Chondrocyte (in vitro differentiated cells): ENCODE measurements at regions not wholly inside any gene's neighbourhood (a gene's known extent, or its start where the extent isn't known, plus 50 kb on each side); places are given as distances from the start of the nearest gene placed in this dataset.

Source experiments
- DNase-seq: peaks from one replicate; pipeline ENCODE4 v3.0.0; 2021; ENCODE audit warnings: mixed read lengths, low spot score
- H3K27ac Mint-ChIP-seq: one replicate; pipeline ENCODE4 v1.8.0; 2021; ENCODE audit warnings: mild to moderate bottlenecking, moderate library complexity, mixed read lengths; ENCODE audit not compliant: unreplicated experiment
- H3K27me3 Mint-ChIP-seq: 2 replicates; pipeline ENCODE4 v1.8.0; 2021; ENCODE audit warnings: low read depth, mixed read lengths
- H3K36me3 Mint-ChIP-seq: 2 replicates; pipeline ENCODE4 v1.8.0; 2021; ENCODE audit warnings: low read depth, mixed read lengths
- H3K4me1 Mint-ChIP-seq: 2 replicates; pipeline ENCODE4 v1.8.0; 2021; ENCODE audit warnings: low read depth, mild to moderate bottlenecking, mixed read lengths
- H3K4me3 Mint-ChIP-seq: one replicate; pipeline ENCODE4 v1.8.0; 2021; ENCODE audit warnings: mild to moderate bottlenecking, moderate library complexity, mixed read lengths; ENCODE audit not compliant: unreplicated experiment
- H3K9me3 Mint-ChIP-seq: 2 replicates; pipeline ENCODE4 v1.8.0; 2021; ENCODE audit warnings: low read depth, mixed read lengths
- TF ChIP-seq, protein P1 (sequence below): fragments of 200-600 bp; sonication (generic); IDR thresholded peaks from 2 replicates; pipeline ENCODE4 v1.5.0; 2021; ENCODE audit warnings: antibody characterized with exemption, mild to moderate bottlenecking, moderate library complexity

DNA sequence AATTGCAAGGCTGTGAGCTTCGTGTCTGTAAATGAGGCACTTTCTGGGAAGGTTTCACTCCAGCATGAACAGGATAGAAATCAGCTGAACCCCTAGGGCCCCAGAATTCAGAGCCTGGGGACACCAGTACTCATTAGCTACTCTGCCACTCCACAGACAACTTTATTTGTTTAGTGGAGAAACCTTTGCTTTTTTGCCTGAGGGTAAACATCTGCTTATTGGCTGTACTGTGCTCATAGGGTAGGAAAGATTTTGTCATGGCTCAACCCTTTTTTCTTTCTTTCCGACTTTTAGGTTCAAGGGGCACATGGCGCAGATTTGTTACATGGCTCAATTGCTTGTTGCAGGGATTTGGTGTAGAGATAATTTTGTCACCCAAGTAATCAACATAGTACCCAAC lies 138.4 kb upstream of the BACE2 start:
- Mint-ChIP-seq H3K36me3 (no peaks in the 10 kb centered on the region), H3K4me3 (no peak overlapping the region), H3K4me1 (no peaks in the 10 kb centered on the region), H3K27ac (no peak overlapping the region), H3K27me3 (peaks cover 6% of the 10 kb centered on the region), H3K9me3 (peaks cover 26% of the 10 kb centered on the region)
- TF ChIP-seq, protein P1, sequence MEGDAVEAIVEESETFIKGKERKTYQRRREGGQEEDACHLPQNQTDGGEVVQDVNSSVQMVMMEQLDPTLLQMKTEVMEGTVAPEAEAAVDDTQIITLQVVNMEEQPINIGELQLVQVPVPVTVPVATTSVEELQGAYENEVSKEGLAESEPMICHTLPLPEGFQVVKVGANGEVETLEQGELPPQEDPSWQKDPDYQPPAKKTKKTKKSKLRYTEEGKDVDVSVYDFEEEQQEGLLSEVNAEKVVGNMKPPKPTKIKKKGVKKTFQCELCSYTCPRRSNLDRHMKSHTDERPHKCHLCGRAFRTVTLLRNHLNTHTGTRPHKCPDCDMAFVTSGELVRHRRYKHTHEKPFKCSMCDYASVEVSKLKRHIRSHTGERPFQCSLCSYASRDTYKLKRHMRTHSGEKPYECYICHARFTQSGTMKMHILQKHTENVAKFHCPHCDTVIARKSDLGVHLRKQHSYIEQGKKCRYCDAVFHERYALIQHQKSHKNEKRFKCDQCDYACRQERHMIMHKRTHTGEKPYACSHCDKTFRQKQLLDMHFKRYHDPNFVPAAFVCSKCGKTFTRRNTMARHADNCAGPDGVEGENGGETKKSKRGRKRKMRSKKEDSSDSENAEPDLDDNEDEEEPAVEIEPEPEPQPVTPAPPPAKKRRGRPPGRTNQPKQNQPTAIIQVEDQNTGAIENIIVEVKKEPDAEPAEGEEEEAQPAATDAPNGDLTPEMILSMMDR = no peak
- no peak for DNase-seq

DNA sequence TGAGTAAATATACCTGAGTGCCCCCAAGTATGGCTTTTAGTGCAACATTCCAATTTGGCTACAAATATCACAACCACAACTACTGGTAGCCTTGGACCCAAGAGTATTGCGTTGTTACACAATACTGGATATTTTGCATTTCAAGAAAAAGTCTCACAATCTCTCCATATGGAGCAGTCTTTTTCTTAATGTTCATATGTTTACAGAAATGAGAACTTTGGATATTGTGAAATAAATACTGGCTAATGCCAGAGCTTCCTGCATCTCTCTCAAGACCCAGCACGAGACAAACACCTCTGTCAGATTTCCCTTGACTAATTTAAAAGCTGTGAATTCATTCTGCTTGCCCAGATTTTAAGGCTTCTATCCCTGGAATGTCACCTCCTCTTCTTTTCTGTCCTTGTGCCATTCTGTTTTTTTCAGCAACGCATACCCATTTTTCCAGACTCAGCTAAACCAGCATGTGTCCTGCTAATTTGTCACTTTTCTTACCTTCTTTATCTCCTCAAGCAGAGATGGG lies 136.2 kb upstream of the BACE2 start:
- DNase-seq = no peak
- Mint-ChIP-seq H3K4me3 (no peak overlapping the region), H3K36me3 (no peaks in the 10 kb centered on the region), H3K27me3 (peaks cover 6% of the 10 kb centered on the region), H3K9me3 (peaks cover 29% of the 10 kb centered on the region), H3K4me1 (no peaks in the 10 kb centered on the region), H3K27ac (no peak overlapping the region)
- TF ChIP-seq, protein P1 = no peak

DNA sequence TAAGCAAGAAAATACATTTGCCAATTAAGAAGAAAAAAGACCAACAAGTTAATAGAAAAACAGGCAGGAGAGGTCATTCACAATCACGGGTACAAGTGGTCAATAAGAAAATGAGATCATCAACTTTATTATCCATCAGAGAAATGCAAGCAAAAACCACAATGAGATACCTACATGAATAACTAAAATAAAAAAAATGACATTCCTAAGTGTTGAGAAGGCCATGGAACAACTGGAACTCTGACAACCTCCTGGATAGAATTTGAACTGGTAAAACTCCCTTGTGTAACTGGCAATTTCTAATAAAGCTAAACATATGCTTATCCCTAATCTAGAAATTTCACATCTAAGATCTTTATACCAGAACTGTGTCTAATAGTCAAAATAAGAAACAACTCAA lies 135.4 kb upstream of the BACE2 start:
- TF ChIP-seq, protein P1 = no peak
- Mint-ChIP-seq H3K27me3 (peaks cover 6% of the 10 kb centered on the region), H3K9me3 (peaks cover 27% of the 10 kb centered on the region), H3K27ac (no peak overlapping the region), H3K4me1 (no peaks in the 10 kb centered on the region), H3K4me3 (no peak overlapping the region), H3K36me3 (no peaks in the 10 kb centered on the region)
- no peak for DNase-seq

DNA sequence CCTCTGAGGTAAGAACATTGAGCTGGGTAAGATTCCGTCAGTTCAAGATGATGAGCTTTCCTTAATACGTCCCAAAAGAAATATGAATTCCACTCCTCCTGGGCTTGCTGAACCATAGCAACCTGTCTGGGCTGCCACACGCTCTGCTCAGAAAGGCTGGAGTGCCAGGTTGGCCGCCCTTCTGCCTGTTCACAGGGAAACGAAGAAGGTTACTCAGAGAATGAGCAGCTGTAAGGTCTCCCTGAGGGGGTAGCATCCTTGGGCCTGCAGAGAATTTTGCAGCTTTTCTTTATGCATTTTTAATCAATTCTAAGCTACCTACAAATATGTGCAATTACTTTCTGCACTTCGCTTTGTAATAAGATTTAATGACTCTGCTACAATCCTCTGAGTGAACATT lies 130.7 kb upstream of the BACE2 start:
- Mint-ChIP-seq H3K9me3 (peaks cover 20% of the 10 kb centered on the region), H3K27ac (no peak overlapping the region), H3K27me3 (no peaks in the 10 kb centered on the region), H3K4me1 (no peaks in the 10 kb centered on the region), H3K4me3 (no peak overlapping the region), H3K36me3 (no peaks in the 10 kb centered on the region)
- TF ChIP-seq, protein P1 = no peak
- no peak for DNase-seq

DNA sequence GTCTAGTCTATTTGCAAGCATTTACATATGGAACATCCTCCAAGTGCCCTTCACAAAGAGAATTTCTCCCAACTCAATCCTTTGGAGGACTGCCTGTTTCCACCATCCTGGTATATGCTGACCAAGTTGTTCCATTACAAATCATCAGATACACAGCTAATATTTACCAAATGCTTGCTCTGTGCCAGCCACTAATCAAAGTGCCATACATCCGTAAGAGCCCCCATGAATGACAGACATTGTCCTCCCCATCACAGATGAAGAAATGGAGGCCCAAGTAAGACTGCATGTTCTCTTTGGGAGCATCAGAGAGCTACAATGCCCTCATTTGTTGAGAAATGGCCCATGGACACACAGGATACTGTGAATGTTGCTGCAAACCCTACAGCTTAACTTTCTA lies 130.0 kb upstream of the BACE2 start:
- TF ChIP-seq, protein P1 = no peak
- Mint-ChIP-seq H3K27me3 (no peaks in the 10 kb centered on the region), H3K36me3 (no peaks in the 10 kb centered on the region)

More for the DNA sequence above, 130.0 kb upstream of the BACE2 start:
- Mint-ChIP-seq H3K27ac (no peak overlapping the region), H3K9me3 (peaks cover 17% of the 10 kb centered on the region), H3K4me1 (no peaks in the 10 kb centered on the region), H3K4me3 (no peak overlapping the region)
- DNase-seq = no peak
